ENCODE measurements at regions not wholly inside any gene's neighbourhood (a gene's known extent, or its start where the extent isn't known, plus 50 kb on each side); places are given as distances from the start of the nearest gene placed in this dataset.
"Not testable (repeated sequence)": the region's sequence is repeated elsewhere in the genome, so short reads cannot be mapped to it uniquely, and the experiment has no call there.

DNA sequence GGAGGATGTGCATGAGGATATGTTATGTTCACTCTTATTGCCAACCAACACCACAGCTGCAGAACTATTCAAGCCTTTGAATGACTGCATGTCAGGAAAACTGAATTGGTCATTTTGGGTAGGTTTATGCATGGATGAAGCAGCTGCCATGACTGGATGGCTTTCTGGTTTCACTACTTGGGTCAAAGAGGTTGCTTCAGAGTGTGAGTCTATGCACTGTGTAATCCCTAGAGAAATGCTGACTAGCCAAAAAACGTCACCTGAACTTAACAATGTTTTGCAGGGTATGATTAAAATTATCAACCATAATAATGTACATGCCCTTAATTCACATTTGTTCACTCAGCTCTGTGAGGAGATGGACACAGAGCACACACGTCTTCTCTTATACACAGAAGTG lies 206.7 kb upstream of the RBBP8 start:
- DNase-seq (ENCODE audit: extremely low read depth in 1 of 2, low read depth in 1 of 2) = no peak

DNA sequence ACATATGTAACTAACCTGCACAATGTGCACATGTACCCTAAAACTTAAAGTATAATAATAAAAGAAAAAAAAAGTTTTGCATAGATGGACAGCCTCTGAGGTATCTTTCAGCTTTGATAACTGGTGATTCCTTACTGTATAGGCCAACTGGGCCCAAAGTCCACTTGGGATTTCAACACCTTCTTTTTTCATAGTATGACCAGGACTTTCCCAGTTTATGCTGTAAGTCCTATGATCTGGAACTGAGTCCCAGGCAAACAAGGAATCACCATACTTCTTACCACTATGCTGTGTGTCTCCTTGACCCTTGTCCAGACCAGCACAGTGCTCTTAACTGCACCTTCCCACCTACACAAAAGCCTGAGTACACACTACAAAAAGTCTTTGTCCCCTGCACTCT lies 205.1 kb upstream of the RBBP8 start:
- no peak for DNase-seq (ENCODE audit: extremely low read depth in 1 of 2, low read depth in 1 of 2)

DNA sequence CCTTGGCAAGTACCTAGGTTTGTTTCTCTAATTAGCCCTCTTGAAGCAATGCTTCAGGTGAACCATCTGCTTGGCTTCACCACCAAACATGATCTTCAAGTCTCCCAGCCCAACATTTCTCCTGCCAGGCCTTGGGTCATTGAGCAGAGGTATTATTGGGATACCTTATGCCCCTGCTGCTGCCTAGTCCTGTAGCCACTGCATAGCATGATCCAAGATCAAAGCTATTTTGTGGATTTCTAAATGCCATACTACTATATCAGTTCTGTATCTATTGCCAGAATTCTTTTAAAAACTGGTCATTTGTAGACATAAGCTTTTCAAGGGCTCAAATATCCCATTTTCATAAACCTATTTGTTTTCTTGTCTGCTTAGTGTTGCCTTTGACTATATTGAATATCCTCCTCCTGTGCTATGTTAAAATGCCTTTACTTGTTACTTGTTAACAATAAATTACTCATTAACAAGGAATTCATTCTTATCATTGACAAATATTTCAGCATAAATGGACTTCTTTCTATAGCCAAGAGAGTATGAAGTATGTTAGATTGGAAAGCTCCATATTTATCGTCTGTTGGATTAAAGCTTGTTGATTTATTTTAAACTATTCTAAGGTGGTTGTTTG lies 204.5 kb upstream of the RBBP8 start:
- no peak for DNase-seq (ENCODE audit: extremely low read depth in 1 of 2, low read depth in 1 of 2)

DNA sequence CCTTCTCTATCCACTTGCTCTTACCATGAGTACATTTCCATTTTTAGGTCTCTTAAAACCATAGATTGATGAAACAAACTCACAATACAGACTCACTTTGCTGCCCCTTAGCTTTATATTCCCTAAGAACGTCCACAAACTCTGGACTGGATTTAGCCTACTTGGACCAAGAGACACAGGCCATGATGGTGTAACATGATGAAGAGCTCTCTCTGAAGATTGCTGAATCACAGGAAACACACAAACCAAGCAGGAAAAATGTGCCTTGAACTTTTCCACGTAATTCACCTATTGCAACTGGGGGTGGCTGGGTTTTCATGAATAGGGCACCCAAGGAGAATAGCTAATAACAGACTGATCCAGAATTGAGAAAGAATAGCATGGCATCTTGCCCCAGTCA lies 201.7 kb upstream of the RBBP8 start:
- no peak for DNase-seq (ENCODE audit: extremely low read depth in 1 of 2, low read depth in 1 of 2)

DNA sequence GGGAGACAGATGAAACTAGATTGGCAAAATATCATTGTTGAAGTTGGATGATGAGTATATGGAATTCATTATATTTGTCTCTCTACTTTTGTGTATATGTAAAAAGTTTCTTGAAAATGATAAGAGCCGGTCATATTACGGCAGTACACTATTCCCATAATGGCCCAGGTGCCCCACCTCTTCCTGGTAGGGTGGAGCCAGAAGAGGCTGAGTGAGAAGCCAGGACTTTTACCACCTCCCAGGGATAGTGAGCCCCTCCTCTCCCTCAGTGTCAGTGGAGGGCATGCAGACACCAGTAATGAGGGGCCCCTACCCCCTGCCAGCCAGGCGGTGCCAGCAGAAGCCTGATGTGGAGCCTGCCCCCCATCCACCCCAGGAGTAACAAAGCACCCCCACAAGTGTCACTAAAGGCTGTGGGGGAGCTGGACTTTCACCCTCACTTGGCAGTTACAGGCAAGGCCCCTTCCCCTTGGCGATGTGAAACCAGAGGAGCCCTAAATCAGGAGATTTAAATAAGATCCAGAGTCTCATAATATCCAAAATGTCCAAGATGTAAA lies 198.9 kb upstream of the RBBP8 start:
- DNase-seq (ENCODE audit: extremely low read depth in 1 of 2, low read depth in 1 of 2) = no peak

DNA sequence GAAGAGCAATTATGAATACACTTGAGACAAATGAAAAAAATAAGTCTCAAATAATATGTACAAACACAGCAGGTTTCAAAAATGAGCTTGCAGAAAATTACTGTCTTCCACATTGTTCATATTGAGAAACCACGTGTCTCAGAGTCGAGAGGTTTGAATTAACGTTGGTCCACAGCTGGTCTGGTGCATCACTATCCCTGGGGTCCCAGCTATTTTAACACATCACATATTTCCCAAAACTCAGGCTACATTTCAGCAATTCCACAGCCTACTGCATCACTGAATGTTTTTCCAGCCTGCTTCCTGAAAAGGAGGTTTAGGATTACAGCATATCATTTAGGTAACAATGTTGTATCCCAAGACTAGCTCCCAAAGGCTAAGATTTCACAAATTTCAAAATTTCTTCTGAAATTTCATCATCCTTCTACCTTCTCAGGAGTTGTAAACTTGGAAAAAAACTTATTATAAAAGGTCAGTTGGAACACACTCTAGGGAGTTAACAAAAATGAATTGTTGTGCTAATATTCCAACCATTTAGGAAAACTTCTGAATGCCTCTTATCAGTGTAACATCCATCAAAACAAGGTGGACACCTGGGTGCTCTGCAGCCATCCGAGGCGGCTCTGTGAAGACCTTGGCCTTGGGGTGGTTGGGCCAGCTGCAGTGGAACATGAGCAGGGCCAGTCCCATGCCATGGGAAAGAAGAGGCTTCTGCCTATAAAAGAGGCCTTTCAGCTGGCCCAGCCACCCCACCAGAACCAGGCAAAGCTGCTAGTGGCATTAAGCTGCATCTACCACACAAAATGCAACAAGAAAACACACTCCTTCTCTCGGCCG lies 198.1 kb upstream of the RBBP8 start:
- DNase-seq (ENCODE audit: extremely low read depth in 1 of 2, low read depth in 1 of 2) = no peak

DNA sequence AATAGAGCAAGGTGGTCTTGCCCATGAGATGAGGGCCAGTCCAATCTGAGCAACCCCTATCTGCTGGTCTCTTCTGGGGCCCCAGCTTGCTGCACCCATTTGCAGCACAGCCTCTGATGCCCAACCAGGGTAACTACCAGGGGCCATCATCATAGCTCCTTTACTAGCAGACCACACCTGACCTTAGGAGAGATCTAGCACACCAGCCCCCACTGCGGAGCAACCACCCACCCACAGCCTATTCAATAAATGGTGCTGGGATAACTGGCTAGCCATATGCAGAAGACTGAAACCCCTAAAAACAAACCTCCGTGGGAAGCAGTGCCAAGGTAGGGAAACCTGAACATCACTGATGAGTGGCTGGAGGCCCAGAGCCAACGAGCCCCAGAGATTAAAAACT lies 196.1 kb upstream of the RBBP8 start:
- no peak for DNase-seq (ENCODE audit: extremely low read depth in 1 of 2, low read depth in 1 of 2)

DNA sequence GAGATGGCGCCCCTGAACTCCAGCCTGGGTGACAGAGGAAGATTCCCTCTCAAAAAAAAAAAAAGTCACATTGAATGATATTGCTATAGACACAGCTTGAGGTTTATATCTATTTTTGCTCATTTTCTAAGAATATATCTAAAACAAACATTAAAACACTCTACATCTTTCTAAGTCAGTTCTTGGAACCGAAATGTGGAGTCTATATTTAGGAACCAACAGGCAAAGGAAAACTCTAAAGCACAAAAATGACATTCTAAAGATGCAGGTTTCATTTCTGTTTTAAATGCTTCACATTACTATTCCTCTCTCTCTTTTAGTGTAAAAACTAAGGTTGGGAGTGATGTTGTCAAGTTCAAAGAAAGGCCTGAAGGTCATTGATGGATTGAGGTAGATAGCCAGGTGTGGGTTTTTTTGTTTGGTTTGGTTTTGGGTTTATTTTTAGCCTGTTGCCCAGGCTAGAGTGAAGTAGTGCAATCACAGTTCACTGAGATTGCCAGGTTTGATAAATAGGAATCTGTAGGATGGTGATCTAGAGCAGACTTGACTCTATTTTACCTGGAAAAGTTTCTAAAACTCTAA lies 194.0 kb upstream of the RBBP8 start:
- no peak for DNase-seq (ENCODE audit: extremely low read depth in 1 of 2, low read depth in 1 of 2)

DNA sequence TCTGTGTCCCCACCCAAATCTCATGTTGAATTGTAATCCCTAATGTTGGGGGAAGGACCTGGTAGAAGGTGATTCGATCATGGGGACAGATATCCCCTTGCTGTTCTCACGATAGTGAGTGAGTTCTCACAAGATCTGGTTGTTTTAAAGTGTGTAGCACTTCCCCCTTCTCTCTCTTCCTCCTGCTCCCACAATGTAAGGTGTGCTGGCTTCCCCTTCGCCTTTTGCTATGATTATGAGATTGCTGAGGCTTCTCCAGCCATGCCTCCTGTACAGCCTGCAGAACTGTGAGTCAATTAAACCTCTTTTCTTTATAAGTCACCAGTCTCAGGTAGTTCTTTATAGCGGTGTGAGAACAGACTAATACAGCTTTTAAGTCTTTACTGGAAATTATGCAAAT lies 193.3 kb upstream of the RBBP8 start:
- no peak for DNase-seq (ENCODE audit: extremely low read depth in 1 of 2, low read depth in 1 of 2)

DNA sequence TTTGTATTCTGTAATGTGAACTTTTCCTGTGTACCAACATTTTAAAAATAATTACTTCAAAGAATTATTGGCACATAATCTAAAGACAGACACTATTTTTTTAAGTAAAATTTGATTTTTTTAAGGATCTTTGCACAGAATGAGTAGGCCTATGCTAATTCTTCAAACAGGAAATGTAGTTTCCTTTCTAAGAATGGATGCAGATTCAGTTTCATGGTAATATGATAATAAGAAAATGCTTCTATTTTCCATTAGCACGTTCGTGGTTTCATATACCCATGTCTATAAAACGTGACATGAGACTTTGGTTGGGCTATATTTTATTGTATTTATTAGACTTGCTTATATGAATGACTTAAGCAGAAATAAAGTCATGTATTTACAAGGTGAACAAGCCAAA lies 191.8 kb upstream of the RBBP8 start:
- no peak for DNase-seq (ENCODE audit: extremely low read depth in 1 of 2, low read depth in 1 of 2)

DNA sequence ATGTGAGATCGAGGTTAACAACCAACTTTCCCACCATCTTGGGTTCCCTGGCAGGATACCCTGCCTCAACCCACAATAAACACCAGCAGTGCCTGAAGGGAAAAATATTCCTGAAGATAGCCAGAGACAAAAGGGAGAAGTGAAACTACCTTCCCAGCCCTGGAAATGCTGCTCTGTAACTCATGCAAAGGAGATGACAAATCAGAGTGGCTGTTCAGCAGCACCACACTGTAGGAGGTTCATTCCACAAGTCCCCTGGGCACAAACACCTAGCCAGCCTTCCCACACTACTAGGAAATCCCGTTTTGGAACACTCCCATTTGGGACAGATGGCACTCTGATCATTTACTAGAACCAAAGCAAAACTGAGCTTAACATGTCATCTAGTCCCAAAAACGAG lies 190.7 kb upstream of the RBBP8 start:
- no peak for DNase-seq (ENCODE audit: extremely low read depth in 1 of 2, low read depth in 1 of 2)

DNA sequence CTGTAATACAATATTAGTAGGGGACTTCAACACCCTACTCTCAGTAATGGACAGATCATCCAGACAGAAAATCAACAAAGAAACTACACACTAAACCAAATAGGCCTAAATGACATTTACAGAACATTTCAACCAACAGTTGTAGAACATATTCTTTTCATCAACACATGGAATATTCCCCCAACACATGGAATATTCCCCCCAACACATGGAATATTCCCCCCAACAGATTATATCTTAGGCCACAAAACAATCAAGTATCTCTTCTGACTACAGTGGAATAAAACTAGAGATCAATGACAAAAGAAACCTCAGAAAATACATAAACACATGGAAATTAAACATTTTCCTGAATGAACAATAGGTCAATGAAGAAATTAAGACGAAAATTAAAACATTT lies 187.2 kb upstream of the RBBP8 start:
- no peak for DNase-seq (ENCODE audit: extremely low read depth in 1 of 2, low read depth in 1 of 2)

DNA sequence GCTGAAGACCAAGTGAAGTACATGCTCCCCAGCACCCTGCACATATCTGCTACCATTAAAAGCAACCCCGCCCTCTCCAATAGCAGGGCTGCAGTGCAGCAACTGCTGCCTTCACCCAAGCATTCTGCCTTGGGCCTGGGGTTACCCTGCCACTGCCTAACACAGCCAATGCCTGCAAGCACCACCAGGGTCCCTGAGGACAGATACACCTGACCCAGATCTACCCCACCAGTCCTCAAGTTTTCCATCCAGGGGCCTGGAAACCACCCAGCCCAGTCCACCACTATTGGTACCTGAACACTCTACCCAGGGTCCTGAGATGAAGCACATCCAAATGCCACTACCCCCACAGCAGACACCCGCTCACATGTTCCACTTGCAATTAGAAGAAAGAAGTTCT lies 181.1 kb upstream of the RBBP8 start:
- DNase-seq (ENCODE audit: extremely low read depth in 1 of 2, low read depth in 1 of 2) = no peak

DNA sequence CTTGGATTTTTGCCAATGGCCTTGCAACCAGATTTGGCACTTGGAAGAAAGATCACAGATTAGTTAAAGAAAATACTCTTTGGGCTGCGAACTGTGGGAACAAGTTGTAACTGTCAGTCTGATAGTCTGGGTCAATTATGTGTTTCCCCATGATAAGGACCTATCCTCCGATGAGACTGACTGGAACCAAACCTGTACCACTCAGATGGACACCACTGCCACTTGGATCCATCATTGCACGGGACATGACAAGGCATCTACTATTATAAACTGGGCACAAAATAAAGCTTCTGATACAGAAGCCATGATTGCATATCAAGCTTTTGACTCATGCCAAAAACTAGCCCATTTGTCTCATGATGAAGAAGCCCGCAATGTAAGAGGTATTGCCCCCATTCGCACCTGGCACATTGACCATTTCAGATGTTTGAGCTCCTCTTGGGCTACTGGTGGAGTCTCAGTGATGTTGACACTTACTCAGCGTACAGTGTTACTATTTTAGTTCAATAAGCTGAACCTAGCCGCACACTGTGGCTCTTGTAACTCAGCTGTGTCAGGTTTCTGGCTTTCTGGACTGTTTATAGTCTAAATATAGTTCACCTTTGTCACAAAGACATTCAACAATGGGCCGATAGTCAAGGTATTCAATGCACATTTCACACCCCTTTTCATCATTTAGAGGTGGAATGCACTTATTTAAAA lies 179.8 kb upstream of the RBBP8 start:
- DNase-seq (ENCODE audit: extremely low read depth in 1 of 2, low read depth in 1 of 2) = no peak

DNA sequence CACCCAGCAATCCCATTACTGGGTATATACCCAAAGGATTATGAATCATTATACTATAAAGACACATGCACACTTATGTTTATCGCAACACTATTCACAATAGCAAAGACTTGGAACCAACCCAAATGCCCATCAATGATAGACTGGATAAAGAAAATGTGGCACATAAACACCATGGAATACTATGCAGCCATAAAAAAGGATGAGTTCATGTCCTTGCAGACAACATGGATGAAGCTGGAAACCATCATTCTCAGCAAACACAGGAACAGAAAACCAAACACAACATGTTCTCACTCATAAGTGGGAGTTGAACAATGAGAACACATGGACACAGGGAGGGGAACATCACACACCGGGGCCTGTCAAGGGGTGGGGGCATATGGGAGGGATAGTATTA lies 169.1 kb upstream of the RBBP8 start:
- DNase-seq (ENCODE audit: extremely low read depth in 1 of 2, low read depth in 1 of 2) = not testable (repeated sequence)

DNA sequence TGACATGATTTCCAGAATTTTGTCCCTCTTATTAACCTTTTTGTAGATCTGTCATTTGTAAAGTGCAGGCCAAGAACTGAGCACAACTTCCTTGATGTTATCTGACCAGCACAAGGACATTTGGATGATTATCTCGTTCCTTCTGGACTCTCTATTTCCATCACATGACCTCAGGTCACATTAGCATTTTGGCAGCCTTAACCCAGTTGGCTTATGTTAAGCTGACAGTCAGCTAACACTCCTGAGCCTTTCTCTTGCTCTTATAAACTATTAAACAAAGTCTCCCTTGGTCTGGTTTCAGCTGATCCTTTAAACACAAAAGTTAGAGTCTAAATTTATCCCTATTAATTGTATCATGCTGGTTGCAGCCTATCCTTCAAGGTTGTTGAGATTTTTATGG lies 167.2 kb upstream of the RBBP8 start:
- DNase-seq (ENCODE audit: extremely low read depth in 1 of 2, low read depth in 1 of 2) = no peak

DNA sequence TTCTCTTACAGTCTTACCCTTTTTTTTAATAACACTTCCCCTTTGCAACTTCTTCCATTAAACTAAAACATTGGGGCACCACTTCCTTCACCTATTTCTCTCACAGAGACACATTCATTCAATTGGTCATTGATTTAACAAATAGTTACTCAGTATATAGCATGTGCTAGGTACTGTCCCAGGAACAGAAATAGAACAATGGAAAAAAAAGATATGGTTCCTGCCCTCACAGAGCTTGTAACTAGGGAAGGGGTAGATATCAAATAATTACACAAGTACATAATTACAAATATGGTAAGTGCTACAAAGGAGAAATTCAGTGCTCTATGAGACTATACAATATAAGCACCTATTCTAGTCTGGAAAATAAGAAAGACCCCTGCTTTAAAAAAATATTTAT lies 165.5 kb upstream of the RBBP8 start:
- DNase-seq (ENCODE audit: extremely low read depth in 1 of 2, low read depth in 1 of 2) = no peak

DNA sequence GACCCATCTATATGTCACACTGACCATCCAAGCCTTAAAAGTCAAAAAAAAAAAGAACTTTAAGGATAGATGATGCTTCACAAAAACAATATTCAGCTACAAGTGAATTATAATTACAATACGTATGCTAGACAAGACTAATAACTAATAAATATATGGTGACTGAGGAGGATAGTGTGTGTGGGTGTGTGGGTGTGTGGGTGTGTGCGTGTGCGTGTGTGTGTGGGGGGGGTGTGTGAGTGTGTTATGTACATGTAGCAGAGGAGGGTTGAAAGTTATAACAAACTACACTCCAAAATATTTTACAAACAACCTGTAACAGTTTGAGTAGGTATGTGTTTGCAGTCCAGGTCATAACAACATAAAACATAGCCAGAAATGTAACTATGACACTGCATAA lies 159.2 kb upstream of the RBBP8 start:
- DNase-seq (ENCODE audit: extremely low read depth in 1 of 2, low read depth in 1 of 2) = no peak

DNA sequence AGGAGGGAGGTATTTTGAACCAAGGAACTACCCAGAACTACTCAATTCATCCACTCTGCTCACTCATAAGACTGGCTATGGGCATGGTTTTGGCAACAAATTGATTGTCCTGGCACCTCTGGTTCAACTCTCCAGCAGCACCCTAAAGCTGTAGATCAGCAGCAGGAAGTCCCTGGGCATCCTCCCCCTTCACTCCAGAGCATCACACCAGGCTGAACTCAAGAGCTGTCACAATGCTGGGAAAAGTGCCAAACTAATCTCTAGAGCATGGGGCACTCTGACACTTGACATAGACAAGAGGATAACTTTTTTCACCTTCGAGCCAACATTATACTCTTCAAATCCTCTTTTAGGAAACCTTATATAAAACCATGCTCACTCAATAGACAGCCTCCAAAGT lies 154.1 kb upstream of the RBBP8 start:
- no peak for DNase-seq (ENCODE audit: extremely low read depth in 1 of 2, low read depth in 1 of 2)

DNA sequence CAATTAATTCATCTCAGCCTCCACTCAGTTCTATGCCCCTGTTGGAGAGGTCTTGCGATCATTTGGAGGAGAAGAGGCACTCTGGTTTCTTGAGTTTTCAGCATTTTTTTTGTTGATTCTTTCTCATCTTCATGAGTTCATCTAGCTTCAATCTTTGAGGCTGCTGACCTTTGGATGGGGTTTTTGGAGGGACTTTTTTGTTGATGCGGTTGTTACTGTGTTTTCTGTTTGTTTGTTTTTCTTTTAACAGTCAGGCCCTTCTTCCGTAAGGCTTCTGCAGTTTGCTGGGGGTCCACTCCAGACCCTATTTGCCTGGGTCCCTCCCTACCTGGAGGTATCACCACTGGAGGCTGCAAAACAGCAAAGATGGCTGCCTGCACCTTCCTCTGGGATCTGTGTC lies 149.9 kb upstream of the RBBP8 start:
- no peak for DNase-seq (ENCODE audit: extremely low read depth in 1 of 2, low read depth in 1 of 2)

DNA sequence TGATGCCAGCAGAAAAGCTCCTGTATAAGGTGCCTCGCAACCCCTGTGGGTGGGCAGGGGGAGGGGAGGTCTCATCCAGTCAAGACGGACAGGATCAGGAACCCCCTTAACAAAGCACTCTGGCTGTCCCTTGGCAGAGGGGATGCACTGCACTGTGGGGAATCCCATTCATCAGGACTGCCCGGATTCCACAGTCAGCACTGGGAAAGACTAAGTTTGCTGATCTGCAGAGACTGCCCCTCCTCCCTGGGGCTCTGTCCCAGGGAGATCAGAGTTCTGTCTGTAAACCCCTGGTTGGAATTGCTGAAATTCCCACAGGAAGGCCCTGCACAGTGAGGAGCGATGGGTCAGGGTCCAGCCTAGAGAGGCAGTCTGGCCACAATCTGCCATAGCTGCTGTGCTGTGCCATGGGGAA lies 149.5 kb upstream of the RBBP8 start:
- DNase-seq (ENCODE audit: extremely low read depth in 1 of 2, low read depth in 1 of 2) = no peak

Measured in stimulated activated CD8-positive, alpha-beta memory T cell treated with anti-CD3 and anti-CD28 coated beads, Interleukin-7, amount 100 ng/mL, for 48 hours (primary cell).